H1 (cell line): ENCODE measurements at regions not wholly inside any gene's neighbourhood (a gene's known extent, or its start where the extent isn't known, plus 50 kb on each side); places are given as distances from the start of the nearest gene placed in this dataset.

ENCODE experiments used
- CTCF ChIA-PET: fragments of 300-600 bp; sonication (Branson Sonifier 250); formaldehyde crosslinking; loops from one replicate; lab custom pipeline; 2021; ENCODE audit not compliant: partially characterized antibody; lab: Charles Lee
- POLR2A ChIA-PET: fragments of 300-600 bp; sonication (Branson Sonifier 250); formaldehyde crosslinking; loops from one replicate; lab custom pipeline; 2021; ENCODE audit warnings: inconsistent platforms; ENCODE audit not compliant: partially characterized antibody; lab: Charles Lee
- DNase-seq, 2 experiments: peaks; one replicate each; pipeline versions ENCODE4 v3.0.0 to v3.0.0-alpha.2; 2010 to 2022; ENCODE audit warnings: low spot score in 2 of 2, low read depth in 1 of 2, mixed read lengths in 1 of 2
- FAIRE-seq: peaks from 2 replicates; lab custom pipeline; 2011; peaks lifted over from hg19 to GRCh38; lab: Jason Lieb, UNC
- H2AFZ ChIP-seq: 2 replicates; pipeline ENCODE4 v1.8.1; 2012; ENCODE audit warnings: low read length, inconsistent platforms
- H2AK5ac ChIP-seq: 2 replicates; pipeline ENCODE4 v1.6.1; 2013; ENCODE audit warnings: low read depth, low read length
- H2BK120ac ChIP-seq: replicated peaks from 2 replicates; pipeline ENCODE3; 2013; ENCODE audit warnings: low read depth, low read length, inconsistent platforms
- H2BK12ac ChIP-seq: 2 replicates; pipeline ENCODE4 v1.6.1; 2013; ENCODE audit warnings: low read depth, low read length
- H2BK15ac ChIP-seq: 2 replicates; pipeline ENCODE4 v1.6.1; 2013; ENCODE audit warnings: low read length
- H2BK20ac ChIP-seq: 2 replicates; pipeline ENCODE4 v1.6.1; 2013; ENCODE audit warnings: low read length
- H2BK5ac ChIP-seq: 2 replicates; pipeline ENCODE4 v1.6.1; 2013; ENCODE audit warnings: low read depth, low read length
- H3K14ac ChIP-seq: 2 replicates; pipeline ENCODE4 v1.6.1; 2013; ENCODE audit warnings: inconsistent platforms; ENCODE audit not compliant: insufficient read length
- H3K18ac ChIP-seq: 2 replicates; pipeline ENCODE4 v1.6.1; 2013; ENCODE audit warnings: low read length; ENCODE audit errors: extremely low read depth
- H3K23ac ChIP-seq: 2 replicates; pipeline ENCODE4 v1.6.1; 2013; ENCODE audit warnings: inconsistent platforms; ENCODE audit not compliant: insufficient read length
- H3K23me2 ChIP-seq: 2 replicates; pipeline ENCODE4 v1.6.1; 2013; ENCODE audit warnings: low read depth, low read length
- H3K27ac ChIP-seq: 2 replicates; pipeline ENCODE4 v1.6.1; 2011; ENCODE audit warnings: low read depth, low read length, inconsistent platforms
- H3K27me3 ChIP-seq, 4 experiments: replicated peaks in 1 of 4; 1 replicate in 1 of 4; 2 replicates in 3 of 4; pipeline versions ENCODE4 v1.6.1 to v1.8.1; 2011 to 2013; ENCODE audit warnings: low read length in 3 of 4, mild to moderate bottlenecking in 3 of 4, inconsistent platforms in 2 of 4, mixed read lengths in 2 of 4, moderate library complexity in 1 of 4; ENCODE audit not compliant: control insufficient read depth in 3 of 4, insufficient read depth in 3 of 4; ENCODE audit errors: extremely low read depth in 1 of 4
- H3K36me3 ChIP-seq, 4 experiments: 2 replicates each; pipeline versions ENCODE4 v1.6.1 to v1.8.1; 2011 to 2013; ENCODE audit warnings: mild to moderate bottlenecking in 4 of 4, low read length in 3 of 4, moderate library complexity in 2 of 4, control low read depth in 1 of 4, inconsistent platforms in 1 of 4; ENCODE audit not compliant: insufficient read depth in 4 of 4, control insufficient read depth in 2 of 4
- H3K4ac ChIP-seq: replicated peaks from 2 replicates; pipeline ENCODE3; 2013; ENCODE audit warnings: low read length, low read depth, mixed read lengths, inconsistent platforms; ENCODE audit not compliant: insufficient read length
- H3K4me1 ChIP-seq, 4 experiments: replicated peaks in 1 of 4; 1 replicate in 1 of 4; 2 replicates in 3 of 4; pipeline versions ENCODE4 v1.6.1 to v1.8.1; 2011 to 2013; ENCODE audit warnings: low read length in 3 of 4, inconsistent platforms in 2 of 4, mixed read lengths in 1 of 4; ENCODE audit not compliant: insufficient read depth in 4 of 4, control insufficient read depth in 3 of 4
- H3K4me2 ChIP-seq, 2 experiments: 2 replicates each; pipeline versions ENCODE4 v1.6.1 to v1.8.1; 2011 to 2013; ENCODE audit warnings: low read depth in 2 of 2, low read length in 2 of 2, control low read depth in 1 of 2, inconsistent platforms in 1 of 2, mild to moderate bottlenecking in 1 of 2; ENCODE audit not compliant: insufficient read depth in 1 of 2
- H3K4me3 ChIP-seq, 4 experiments: fragments of 200-600, 300-600 bp in 1 of 4; sonication (generic), shearing (Covaris generic), sonication (Bioruptor Twin) in 1 of 4; 2 replicates each; pipeline versions ENCODE4 v1.5.1 to v1.8.1; 2011 to 2016; ENCODE audit warnings: low read length in 4 of 4, low read depth in 3 of 4, control low read depth in 2 of 4, inconsistent platforms in 2 of 4, mild to moderate bottlenecking in 2 of 4, mixed read lengths in 1 of 4, moderate library complexity in 1 of 4; ENCODE audit not compliant: insufficient read depth in 2 of 4; ENCODE audit errors: extremely low read depth in 1 of 4
- H3K56ac ChIP-seq: replicated peaks from 2 replicates; pipeline ENCODE3; 2013; ENCODE audit warnings: low read depth, mild to moderate bottlenecking, mixed read lengths, low read length, inconsistent platforms; ENCODE audit not compliant: insufficient read length
- H3K79me1 ChIP-seq: 2 replicates; pipeline ENCODE4 v1.6.1; 2013; ENCODE audit warnings: low read depth, low read length, control low read depth
- H3K79me2 ChIP-seq, 2 experiments: 2 replicates each; pipeline versions ENCODE4 v1.6.1 to v1.8.1; 2012 to 2013; ENCODE audit warnings: low read length in 2 of 2, mild to moderate bottlenecking in 2 of 2, inconsistent platforms in 1 of 2; ENCODE audit not compliant: insufficient read depth in 2 of 2, control insufficient read depth in 1 of 2
- H3K9ac ChIP-seq, 4 experiments: replicated peaks in 1 of 4; 1 replicate in 1 of 4; 2 replicates in 3 of 4; pipeline versions ENCODE4 v1.6.1 to v1.8.1; 2011 to 2013; ENCODE audit warnings: low read depth in 3 of 4, low read length in 3 of 4, control low read depth in 2 of 4, mild to moderate bottlenecking in 2 of 4, moderate library complexity in 2 of 4, inconsistent platforms in 1 of 4; ENCODE audit errors: extremely low read depth in 1 of 4
- H3K9me3 ChIP-seq, 2 experiments: 2 replicates each; pipeline versions ENCODE4 v1.6.1 to v1.8.1; 2012 to 2013; ENCODE audit warnings: mild to moderate bottlenecking in 2 of 2, moderate library complexity in 2 of 2, control low read depth in 1 of 2, inconsistent platforms in 1 of 2, low read depth in 1 of 2, low read length in 1 of 2, mixed read lengths in 1 of 2; ENCODE audit not compliant: insufficient read depth in 2 of 2
- H4K20me1 ChIP-seq, 2 experiments: replicated peaks in 1 of 2; 2 replicates each; pipeline versions ENCODE3 to v1.8.1; 2011 to 2013; ENCODE audit warnings: inconsistent platforms in 2 of 2, low read length in 2 of 2, mild to moderate bottlenecking in 1 of 2; ENCODE audit not compliant: insufficient read depth in 2 of 2, control insufficient read depth in 1 of 2
- H4K5ac ChIP-seq: 2 replicates; pipeline ENCODE4 v1.6.1; 2013; ENCODE audit warnings: low read length, low read depth, mixed read lengths, inconsistent platforms; ENCODE audit not compliant: insufficient read length
- H4K8ac ChIP-seq: 2 replicates; pipeline ENCODE4 v1.8.0; 2013; ENCODE audit warnings: mild to moderate bottlenecking, moderate library complexity, low read length, inconsistent platforms; ENCODE audit not compliant: insufficient read depth; ENCODE audit errors: extremely low read depth
- H4K91ac ChIP-seq: replicated peaks from 2 replicates; pipeline ENCODE3; 2013; ENCODE audit warnings: low read length, mixed read lengths, inconsistent platforms; ENCODE audit not compliant: insufficient read length
- CBX5 ChIP-seq: fragments of 300-800, 300-1000 bp; sonication (generic); IDR thresholded peaks from 2 replicates; pipeline ENCODE4 v1.7.1; 2016; ENCODE audit warnings: antibody characterized with exemption, low read length, low read depth
- KDM5A ChIP-seq: fragments of 200-600 bp; IDR thresholded peaks from 2 replicates; pipeline ENCODE4 v1.7.1; 2012; ENCODE audit warnings: mild to moderate bottlenecking, low read length, inconsistent platforms, mixed read lengths
- TAF7 ChIP-seq: optimal IDR thresholded peaks from 2 replicates; pipeline ENCODE3; 2011; ENCODE audit warnings: low read depth, mild to moderate bottlenecking, inconsistent platforms, low read length, moderate library complexity, borderline replicate concordance
- WGBS, 2 experiments: shearing (Covaris generic) in 1 of 2; methylation state at CpG; one replicate each; pipeline versions ENCODE4 v1.1.6 to v1.1.7; 2013 to 2015; ENCODE audit warnings: low lambda C conversion rate in 2 of 2, mixed read lengths in 2 of 2, inconsistent platforms in 1 of 2, low coverage in 1 of 2, missing lambda C conversion rate in 1 of 2; ENCODE audit not compliant: insufficient replicate concordance in 2 of 2, insufficient coverage in 1 of 2, insufficient read length in 1 of 2; ENCODE audit errors: extremely low coverage in 1 of 2, missing lambda C conversion rate in 1 of 2; 5-methylcytosine and 5-hydroxymethylcytosine counted together

- no peaks in the 10 kb centered on the region for H3K9me3 ChIP-seq
- H4K8ac ChIP-seq, result no peak overlapping the region
- H2AFZ ChIP-seq, result no peak overlapping the region
- TF ChIP-seq CBX5 (no peak), TAF7 (no peak), KDM5A (no peak)
- no peak overlapping the region for H2BK15ac ChIP-seq
- no peaks in the 10 kb centered on the region for H3K27me3 ChIP-seq
- no peaks in the 10 kb centered on the region for H3K23me2 ChIP-seq
- no peak overlapping the region for H3K14ac ChIP-seq
- FAIRE-seq (no peak), DNase-seq (no peak)
- H3K79me2 ChIP-seq, result no peaks in the 10 kb centered on the region
- H3K4me1 ChIP-seq, result no peaks in the 10 kb centered on the region
- CTCF ChIA-PET, result no interaction called here
- no peak overlapping the region for H2BK120ac ChIP-seq
- H2BK20ac ChIP-seq, result no peak overlapping the region
- H3K4ac ChIP-seq, result no peak overlapping the region
- no peaks in the 10 kb centered on the region for H3K36me3 ChIP-seq
- no peak overlapping the region for H3K4me3 ChIP-seq
- no peak overlapping the region for H3K18ac ChIP-seq
- H4K20me1 ChIP-seq, result no peaks in the 10 kb centered on the region
- no peak overlapping the region for H3K56ac ChIP-seq
- WGBS, 2 experiments, result 92% methylated on average over 4 of the region's 4 CpGs; no CpG with 5 or more reads in 1 of the 2 experiments
- no peak overlapping the region for H3K27ac ChIP-seq
- no peak overlapping the region for H4K91ac ChIP-seq
- no peak overlapping the region for H3K9ac ChIP-seq
- no peak overlapping the region for H2AK5ac ChIP-seq
- no peak overlapping the region for H3K4me2 ChIP-seq
- no peak overlapping the region for H3K23ac ChIP-seq
- H2BK5ac ChIP-seq, result no peak overlapping the region
- H2BK12ac ChIP-seq, result no peak overlapping the region
- H3K79me1 ChIP-seq, result no peaks in the 10 kb centered on the region
- POLR2A ChIA-PET, result no interaction called here
- no peak overlapping the region for H4K5ac ChIP-seq
Measured at GRCh38 chr2:54404270-54404669, 51.9 kb upstream of the SPTBN1 start.
